GM18907 (cell line): ENCODE measurements at regions not wholly inside any gene's neighbourhood (a gene's known extent, or its start where the extent isn't known, plus 50 kb on each side); places are given as distances from the start of the nearest gene placed in this dataset.

ENCODE experiments used
- ATAC-seq: cut with Tn5 transposase; IDR thresholded peaks from one replicate; pipeline ENCODE4 v1.9.1; 2021; ENCODE audit warnings: mild to moderate bottlenecking, moderate library complexity; ENCODE audit not compliant: unreplicated experiment

DNA sequence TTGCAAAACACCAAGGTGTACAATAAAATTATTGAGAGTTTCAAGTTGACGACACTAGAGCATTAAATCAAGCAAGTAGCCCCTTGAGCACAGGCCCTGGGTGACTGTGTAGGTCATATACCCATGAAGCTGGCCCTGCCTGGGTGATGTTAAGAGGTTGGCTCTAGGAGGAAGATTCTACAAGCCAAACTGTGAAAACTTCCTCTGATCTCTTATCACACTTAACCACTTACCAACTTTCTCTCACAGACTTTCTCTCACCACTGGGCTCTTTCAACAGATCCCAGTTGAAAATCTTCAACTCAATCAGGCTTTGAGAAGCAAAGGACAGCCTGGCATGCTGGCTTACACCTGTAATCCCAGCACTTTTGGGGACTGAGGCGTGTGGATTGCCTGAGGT is 186.9 kb upstream of the BTG1 start:
- ATAC-seq, result no peak

DNA sequence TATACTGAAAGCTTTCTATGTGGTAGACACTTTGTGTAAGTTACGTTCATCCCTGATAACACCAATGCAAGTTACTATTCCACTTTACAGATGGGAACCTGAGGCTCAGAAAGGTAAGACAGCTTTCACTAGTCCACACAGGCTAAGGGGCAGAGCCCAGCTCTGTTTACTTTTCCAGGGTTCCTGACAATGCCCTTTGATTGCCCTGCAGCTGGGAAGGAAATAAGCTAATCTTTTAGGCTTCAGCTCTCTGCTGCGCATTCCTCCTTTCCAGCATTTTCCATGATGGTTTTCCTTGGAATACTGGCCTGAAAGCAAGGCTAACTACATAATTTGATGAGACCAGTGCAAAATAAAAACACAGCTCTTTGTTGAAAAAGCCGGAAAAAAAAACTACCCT is 185.7 kb upstream of the BTG1 start:
- no peak for ATAC-seq

DNA sequence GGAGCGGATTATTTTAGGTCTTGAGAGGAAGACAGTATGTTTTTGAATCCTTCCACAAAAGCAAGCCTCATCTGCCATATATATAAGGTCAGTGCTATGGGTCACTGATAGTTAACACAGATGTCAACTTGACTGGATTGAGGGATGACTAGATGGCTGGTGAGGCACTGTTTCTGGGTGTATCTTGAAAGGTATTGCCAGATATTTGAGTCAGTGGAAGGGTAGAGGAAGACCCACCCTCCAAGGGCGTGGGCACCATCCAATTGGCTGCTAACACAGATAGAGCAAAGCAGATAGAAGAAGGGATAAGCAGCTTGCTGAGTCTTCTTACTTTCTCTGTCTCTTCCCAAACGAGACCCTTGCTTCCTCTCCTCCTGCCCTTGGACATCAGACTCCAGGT is 185.0 kb upstream of the BTG1 start:
- ATAC-seq, result no peak

DNA sequence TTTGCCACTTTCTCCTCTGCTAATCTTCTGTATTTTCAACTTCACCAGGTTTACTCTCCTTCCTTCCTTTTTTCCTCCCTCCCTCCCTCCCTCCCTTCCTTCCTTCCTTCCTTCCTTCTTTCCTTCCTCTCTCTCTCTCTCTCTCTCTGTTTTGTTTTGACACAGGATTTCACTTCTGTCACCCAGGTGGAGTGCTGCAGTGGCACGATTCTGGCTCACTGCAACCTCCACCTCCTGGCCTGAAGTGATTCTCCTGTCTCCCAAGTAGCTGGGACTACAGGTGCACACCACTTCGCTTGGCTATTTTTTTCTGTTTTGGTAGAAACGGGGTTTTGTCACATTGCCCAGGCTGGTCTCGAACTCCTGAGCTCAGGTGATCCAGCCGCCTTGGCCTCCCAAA is 181.2 kb upstream of the BTG1 start:
- no peak for ATAC-seq

DNA sequence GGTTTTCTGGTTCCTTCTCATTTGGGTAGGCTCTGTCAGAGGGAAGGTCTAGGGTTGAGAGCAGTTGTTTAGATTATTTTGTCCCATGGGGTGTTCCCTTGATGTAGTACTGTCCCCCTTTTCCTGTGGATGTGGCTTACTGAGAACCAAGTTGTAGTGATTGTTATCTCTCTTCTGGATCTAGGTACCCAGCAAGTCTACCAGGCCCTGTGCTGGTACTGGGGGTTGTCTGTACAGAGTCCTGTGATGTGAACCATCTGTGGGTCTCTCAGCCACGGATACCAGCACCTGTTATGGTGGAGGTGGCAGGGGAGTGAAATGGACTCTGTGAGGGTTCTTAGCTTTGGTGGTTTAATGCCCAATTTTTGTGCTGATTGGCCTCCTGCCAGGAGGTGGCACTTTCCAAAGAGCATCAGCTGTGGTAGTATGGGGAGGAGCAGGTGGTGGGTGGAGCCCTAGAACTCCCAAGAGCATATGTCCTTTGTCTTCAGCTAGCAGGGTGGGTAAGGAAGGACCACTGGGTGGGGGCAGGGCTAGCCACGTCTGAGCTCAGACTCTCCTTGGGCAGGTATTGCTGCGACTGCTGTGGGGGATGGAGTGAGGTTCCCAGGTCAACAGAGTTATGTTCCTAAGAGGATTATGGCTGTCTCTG is 179.3 kb upstream of the BTG1 start:
- no peak for ATAC-seq

DNA sequence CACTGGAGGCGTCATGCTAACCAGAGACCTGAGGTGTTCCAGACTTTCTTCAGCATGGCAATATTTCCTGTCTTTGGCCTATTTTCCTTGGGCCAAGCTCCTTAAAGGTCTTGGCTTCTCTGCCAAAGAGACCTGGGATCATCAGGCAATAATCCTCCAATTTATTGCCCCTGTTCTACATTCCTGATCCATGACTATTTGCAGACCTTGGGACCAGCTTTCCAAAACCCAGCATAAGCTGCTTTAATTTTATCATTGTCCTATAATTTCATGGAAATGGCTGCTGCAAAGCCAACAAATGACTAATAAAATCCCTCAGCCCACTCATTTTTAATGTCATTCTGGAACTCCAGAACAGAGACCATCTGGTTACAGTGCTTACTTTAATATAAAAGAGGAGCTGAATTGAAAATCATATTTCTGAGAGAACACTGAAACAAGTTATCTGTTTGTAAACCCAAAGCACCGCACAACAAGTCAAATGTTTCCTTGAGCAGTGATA is 166.9 kb upstream of the BTG1 start:
- ATAC-seq, result no peak

DNA sequence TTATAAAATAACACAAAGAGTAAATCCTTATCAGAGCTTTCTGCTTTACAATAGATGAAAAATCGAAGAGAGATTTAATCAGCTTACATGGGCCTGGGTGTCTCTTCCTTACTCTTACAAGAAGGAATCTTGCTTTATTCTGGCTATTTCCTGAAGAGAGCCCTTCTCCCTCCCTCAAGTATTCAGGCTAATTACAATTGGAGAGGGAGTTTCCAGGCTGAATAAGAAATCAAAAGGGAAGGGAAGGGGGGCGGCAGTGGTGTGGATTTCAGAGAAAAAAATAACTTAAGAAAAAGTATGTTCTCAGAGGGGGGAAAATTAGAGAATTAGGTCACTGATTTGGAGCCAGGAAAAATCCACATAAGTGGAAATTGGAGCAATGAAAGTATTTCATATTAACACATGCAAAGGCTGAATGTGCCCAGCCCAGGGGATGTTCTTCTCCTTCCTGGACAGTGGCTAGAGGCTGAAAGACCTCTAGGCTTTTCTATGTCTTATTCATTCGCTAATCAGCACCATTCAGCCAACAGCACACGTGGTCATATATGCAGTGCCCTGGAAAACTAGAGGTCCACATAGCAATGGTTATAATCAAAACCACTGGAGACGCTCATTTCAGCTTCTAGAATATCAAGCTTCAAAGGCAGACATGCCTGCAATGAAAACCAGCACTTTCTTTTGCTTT is 158.9 kb upstream of the BTG1 start:
- no peak for ATAC-seq

DNA sequence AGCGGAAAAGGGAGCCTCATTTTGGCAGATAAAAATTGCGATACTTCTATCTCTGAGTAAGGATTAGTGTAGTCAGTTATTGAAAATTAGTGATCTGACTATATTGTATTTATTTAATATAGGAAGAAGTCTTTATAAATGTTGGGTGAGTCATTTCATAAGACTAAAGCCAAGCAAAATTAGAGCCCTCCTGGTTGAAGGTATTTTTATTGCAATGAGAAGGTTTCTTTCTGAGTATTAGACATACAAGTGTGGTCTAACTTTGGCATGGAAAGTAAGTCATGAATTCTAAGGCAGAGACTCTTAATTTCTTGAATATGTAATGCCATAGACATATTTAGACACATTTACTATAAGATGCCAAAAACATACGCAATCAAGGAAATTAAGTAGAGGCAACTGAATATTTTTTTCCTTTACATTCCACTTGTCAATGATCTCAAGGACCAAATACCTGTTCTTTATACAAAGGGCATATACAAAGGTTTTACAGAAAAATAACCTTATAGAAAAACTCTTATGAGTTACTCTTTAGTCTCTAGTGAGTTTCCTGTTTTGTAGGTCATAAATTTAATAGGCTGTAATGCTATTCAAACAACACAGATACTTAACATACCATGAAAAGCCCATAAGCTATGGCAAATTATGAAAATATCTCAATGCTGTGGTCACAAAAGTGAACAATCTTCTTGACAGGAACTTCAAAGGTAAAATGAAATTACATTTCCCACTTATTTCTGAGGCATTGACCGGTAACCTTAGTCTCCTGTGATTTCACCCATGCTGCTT is 156.6 kb upstream of the BTG1 start:
- ATAC-seq, result no peak

DNA sequence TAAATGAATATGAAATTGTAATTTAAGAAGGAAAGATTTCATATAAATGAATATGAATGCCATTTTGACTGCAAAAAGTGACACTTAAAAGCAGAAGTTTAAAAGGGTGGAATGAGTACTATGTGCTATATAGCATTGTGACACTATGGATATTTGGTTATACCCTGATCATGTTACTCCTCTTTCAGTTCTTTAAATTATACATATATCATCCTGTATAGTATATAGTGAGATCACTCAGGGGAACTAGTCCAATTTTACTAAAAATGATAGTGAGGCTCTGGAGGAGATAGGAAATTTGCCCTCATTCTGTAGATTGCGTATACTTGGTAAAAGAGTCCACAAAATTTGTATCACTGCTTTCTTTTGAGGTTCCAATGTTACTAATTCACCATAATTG is 155.7 kb upstream of the BTG1 start:
- ATAC-seq, result no peak

DNA sequence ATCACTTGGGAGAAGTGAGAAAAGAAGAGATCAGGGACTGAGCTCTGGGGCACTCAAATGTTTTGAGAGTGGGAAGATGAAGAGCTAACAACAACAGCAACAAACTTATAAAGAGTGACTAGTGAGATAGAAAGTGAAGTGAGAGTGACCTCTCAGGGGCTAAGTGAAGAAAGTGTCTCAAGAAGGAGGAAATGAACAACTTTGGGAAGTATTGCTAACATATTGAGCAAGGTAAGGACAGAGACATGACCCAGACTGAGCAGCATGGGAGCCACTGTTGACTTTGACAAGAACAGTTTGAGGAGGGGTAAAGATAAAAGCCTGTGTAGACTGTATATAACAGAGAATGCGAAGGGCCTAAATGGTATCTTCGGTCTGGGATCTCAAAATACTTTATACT is 155.1 kb upstream of the BTG1 start:
- no peak for ATAC-seq

DNA sequence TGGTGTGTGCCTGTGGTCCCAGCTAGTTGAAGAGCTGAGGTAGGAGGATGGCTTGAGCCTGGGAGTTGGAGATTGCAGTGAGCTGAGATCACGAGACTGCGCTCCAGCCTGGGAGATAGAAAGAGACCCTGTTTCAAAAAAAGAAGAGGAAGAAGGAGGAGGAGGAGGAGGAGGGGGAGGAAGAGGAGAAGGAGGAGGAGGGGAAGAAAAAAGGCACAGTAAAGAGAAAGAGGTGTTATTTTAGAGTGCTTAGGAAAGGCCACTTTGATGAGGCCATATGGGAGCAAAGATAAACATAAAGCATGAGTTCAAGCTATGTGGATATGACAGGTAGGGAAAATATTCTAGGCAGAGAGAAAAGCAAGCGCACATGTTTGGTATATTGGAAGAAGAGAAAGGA is 154.1 kb upstream of the BTG1 start:
- no peak for ATAC-seq

DNA sequence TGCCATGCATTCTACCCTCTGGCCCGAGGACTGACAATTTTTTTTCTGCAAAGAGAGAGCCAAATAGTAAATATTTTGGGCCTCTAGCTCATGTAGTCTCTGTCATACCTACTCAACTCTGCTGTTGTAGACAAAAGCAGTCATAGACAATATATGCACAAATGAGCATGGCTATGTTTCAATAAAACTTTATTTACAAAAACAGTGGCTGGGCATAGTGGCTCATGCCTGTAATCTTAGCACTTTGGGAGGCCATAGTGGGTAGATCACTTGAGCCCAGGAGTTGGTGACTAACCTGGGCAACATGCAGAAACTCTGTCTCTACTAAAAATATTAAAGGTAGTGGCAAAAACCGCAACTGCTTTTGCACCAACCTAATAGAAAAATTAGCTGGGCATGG is 153.7 kb upstream of the BTG1 start:
- no peak for ATAC-seq

DNA sequence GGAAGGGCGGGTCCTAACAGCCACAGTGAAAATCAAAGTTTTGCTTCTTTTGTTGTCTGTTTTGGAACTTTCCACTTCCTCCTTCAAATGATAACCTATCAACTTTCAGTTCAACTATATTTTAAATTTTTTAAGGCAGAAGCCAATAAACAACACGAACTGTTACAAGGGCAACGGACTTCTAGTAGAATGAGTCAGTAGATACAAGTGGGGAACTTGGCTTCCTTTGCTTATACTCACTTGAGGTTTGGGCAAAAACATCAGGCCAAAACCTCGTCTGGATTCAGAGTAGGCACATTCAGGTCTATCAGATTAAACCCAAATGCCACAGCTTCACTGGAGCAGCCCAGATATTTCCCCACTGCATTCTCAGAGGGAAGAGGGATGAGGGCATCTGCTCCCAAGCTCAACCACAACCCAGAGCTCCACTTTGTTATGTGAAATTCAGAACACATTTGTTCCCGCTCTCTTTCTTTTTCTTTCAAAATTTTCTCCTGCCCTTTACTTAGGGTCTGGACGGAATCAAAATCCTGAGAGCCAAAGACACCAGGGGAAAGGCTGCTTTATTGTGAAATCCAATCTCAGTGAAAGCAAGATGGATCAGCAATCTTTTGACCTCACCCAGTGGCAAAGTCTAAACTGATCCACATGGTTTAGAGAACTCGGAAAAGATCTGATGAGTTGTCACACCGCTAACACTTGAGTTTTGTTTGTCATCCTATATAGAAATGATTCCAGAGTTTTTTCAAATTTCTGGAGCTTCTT is 152.5 kb upstream of the BTG1 start:
- no peak for ATAC-seq

DNA sequence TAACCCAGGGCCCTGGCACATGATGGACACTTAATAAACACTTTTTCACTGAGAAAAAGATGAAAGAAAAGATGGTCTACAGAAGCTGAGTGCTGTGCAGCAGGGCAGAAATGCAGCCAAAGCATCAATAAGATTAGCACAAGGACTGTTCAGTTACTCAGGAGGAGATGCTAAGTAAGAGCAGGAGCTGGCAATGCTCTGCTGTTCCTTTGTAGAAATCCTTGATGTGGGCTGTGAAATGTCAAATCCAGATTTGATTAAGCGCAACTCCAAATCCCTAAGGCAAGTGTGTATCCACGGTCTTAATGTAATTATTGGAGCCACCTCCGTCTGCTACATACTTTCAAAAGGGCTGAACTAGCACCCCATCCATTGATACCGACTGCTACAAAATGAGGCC is 151.8 kb upstream of the BTG1 start:
- no peak for ATAC-seq

DNA sequence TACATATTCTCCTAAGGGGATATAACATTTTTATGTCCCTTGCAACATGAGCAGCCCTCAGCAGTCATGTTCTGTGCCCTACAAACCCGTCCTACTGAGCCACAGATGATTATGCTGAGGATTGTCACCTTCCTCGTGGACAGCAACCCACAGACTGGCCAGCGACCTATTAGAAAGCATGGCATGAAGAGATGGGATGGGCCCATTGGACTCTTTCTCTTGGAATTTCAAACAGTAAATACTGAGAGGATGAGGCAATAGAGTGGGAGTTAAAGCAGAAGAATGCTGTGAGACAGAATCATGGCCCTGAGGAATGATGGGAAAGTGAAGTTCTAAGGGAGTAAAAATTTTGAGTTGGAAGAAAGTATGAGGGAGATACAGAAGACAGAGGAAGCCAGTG is 149.9 kb upstream of the BTG1 start:
- no peak for ATAC-seq

DNA sequence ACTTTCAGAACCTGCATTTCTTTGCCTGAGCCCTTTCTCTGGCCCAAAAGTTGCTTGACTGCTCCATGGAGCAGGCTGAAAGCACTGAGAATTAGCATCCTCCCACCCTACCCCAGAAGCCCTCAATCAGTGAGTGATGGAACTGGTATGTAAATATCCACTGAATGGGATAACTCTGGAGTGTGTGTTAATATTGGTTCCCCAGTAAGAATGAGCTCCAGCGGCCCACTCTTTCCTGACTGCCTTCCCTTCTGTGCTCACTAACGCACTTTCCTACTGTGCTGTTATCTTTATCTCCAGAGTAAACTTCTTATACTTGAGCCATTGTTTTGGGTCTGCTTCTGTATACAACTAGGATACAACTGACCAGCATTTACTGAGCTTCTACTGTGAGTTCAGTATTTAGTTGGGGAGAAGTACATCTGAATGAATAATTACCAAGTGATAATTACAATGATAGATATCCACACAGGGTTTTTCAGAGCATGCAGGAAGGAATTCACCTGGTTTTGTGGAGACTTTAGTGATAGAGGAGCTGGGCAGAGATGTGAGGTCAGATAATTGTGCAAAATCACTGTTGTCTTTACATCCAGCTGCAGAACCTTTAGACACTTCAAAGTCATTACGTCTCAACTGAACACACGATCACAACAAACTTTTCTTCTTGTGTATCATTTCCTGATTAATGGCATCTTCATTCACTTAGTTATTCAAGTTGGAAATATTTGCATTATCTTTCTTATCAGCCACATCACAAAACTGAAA is 149.2 kb upstream of the BTG1 start:
- ATAC-seq, result no peak

DNA sequence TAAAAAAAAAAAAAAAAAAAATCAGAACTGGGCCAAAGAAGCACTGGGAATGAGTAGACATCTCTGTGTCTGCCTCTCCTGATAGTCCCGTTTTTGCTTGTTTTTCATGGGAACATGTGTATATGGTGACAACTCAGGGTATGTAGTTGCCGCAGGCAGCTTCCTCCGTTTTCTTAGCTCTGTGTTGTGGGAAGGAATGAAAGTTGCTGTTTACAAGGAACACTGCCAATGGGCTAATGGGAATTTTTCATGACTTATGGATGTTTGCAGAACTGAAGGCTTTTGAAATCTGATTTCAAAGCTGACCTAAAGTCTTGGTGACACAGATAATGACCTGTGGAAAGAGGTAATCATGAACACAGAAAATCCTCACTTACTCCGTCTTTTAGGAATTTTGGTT is 146.4 kb upstream of the BTG1 start:
- no peak for ATAC-seq

DNA sequence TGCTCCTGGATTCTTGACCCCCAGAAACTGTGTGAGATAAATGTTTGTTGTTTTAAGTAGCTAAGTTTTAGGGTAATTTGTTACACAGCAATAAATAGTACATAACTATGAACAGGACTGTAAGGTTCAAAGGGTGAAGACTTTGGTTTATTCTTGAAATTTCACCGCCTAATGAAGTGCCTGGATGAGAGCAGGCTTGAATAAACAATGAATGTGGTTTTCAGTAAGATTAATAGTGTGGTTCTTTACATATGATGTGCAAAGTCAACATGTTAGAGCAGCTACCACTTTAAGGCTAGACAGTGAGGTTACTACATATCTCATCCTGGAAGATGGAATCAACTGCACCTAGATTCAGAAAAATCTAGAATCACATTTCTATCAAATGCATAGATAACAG is 145.2 kb upstream of the BTG1 start:
- no peak for ATAC-seq

DNA sequence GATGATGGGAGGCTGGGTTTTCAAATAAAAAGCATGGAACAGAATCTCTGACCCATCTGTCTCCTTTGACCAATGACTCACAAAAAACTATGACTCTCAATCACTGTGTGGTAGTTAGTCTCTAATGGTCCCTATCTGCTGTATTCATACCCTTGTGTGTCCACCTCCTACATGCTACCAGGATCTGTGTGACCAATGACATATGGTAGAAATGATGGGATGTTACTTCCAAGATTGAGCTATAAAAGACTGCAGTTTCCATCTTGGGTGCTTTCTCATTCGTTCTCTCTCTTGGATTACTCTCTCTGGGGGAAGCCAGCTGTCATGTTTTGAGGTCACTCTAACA is 144.7 kb upstream of the BTG1 start:
- ATAC-seq, result no peak

DNA sequence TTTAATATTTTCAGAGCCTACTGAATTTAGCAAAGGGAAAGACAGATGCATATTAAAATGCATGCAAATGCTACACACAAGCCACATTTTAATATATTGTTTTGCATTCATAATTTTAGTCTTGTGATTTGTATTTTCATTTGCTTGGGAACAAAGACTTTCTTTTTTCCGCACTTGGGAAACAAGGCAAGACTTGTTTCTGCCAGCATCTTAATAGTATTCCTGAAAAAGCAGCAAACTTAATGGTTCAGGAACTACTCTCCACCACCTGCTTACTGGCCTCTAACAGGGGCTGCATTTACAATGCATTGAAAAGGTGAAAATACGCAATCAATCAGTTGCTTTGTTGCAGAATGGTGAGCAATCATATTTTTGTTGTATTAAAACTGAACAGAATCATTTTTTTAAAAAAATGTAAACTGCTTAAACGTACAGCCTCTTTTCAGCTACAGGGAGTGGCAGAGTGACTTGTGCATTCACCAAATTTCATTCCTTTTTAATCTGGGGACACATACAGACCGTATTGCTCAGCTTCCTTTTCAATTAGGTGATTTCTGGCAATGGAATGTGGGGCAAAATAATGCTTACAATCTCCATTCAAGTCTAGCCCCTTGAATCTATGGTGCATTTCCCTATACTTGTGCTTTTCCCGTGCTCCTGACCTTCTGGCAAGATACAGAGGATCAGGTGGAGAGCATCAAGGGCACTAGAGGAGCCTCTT is 144.1 kb upstream of the BTG1 start:
- ATAC-seq, result no peak
